GM19467 (cell line): ENCODE measurements at regions not wholly inside any gene's neighbourhood (a gene's known extent, or its start where the extent isn't known, plus 50 kb on each side); places are given as distances from the start of the nearest gene placed in this dataset.

ENCODE experiments used
- ATAC-seq: cut with Tn5 transposase; IDR thresholded peaks from one replicate; pipeline ENCODE4 v1.9.1; 2021; ENCODE audit warnings: mild to moderate bottlenecking, moderate library complexity; ENCODE audit not compliant: unreplicated experiment

GRCh38 chr16:82414476-82414875 lies 212.3 kb upstream of the CDH13 start:
- no peak for ATAC-seq

- ATAC-seq: no peak
Observed at GRCh38 chr16:82412770-82413169, 214.0 kb upstream of the CDH13 start.

- ATAC-seq: no peak
Observed at GRCh38 chr16:82405736-82406135, 221.0 kb upstream of the CDH13 start.

- ATAC-seq: no peak
Observed at GRCh38 chr16:82404586-82405315, 222.0 kb upstream of the CDH13 start.

- no peak for ATAC-seq
Observed at GRCh38 chr16:82402665-82403218, 224.0 kb upstream of the CDH13 start.

- no peak for ATAC-seq
Observed at GRCh38 chr16:82400046-82400445, 226.7 kb upstream of the CDH13 start.

- no peak for ATAC-seq
Observed at GRCh38 chr16:82396509-82396908, 226.5 kb upstream of the MPHOSPH6 start.

GRCh38 chr16:82395212-82395611 lies 225.2 kb upstream of the MPHOSPH6 start:
- no peak for ATAC-seq

- no peak for ATAC-seq
Observed at GRCh38 chr16:82391690-82392089, 221.7 kb upstream of the MPHOSPH6 start.

GRCh38 chr16:82389956-82390650 lies 220.1 kb upstream of the MPHOSPH6 start:
- ATAC-seq: no peak

- no peak for ATAC-seq
Observed at GRCh38 chr16:82386761-82387160, 216.7 kb upstream of the MPHOSPH6 start.

GRCh38 chr16:82384949-82385348 lies 214.9 kb upstream of the MPHOSPH6 start:
- no peak for ATAC-seq

- no peak for ATAC-seq
Observed at GRCh38 chr16:82384017-82384416, 214.0 kb upstream of the MPHOSPH6 start.

- ATAC-seq: no peak
Observed at GRCh38 chr16:82382521-82382920, 212.5 kb upstream of the MPHOSPH6 start.

GRCh38 chr16:82379551-82379950 lies 209.5 kb upstream of the MPHOSPH6 start:
- no peak for ATAC-seq

- ATAC-seq: no peak
Observed at GRCh38 chr16:82373976-82374375, 204.0 kb upstream of the MPHOSPH6 start.

- no peak for ATAC-seq
Observed at GRCh38 chr16:82370282-82370681, 200.3 kb upstream of the MPHOSPH6 start.

GRCh38 chr16:82368041-82368440 lies 198.0 kb upstream of the MPHOSPH6 start:
- ATAC-seq: no peak

GRCh38 chr16:82366462-82366861 lies 196.4 kb upstream of the MPHOSPH6 start:
- ATAC-seq: no peak

- no peak for ATAC-seq
Observed at GRCh38 chr16:82364690-82365089, 194.7 kb upstream of the MPHOSPH6 start.

GRCh38 chr16:82363026-82363816 lies 193.2 kb upstream of the MPHOSPH6 start:
- no peak for ATAC-seq
